GM19467 (cell line): ENCODE measurements at regions not wholly inside any gene's neighbourhood (a gene's known extent, or its start where the extent isn't known, plus 50 kb on each side); places are given as distances from the start of the nearest gene placed in this dataset.

Source experiments
- ATAC-seq: cut with Tn5 transposase; IDR thresholded peaks from one replicate; pipeline ENCODE4 v1.9.1; 2021; ENCODE audit warnings: mild to moderate bottlenecking, moderate library complexity; ENCODE audit not compliant: unreplicated experiment

GRCh38 chr21:14870853-14871149 lies 194.0 kb downstream of the NRIP1 start:
- ATAC-seq, result no peak

DNA sequence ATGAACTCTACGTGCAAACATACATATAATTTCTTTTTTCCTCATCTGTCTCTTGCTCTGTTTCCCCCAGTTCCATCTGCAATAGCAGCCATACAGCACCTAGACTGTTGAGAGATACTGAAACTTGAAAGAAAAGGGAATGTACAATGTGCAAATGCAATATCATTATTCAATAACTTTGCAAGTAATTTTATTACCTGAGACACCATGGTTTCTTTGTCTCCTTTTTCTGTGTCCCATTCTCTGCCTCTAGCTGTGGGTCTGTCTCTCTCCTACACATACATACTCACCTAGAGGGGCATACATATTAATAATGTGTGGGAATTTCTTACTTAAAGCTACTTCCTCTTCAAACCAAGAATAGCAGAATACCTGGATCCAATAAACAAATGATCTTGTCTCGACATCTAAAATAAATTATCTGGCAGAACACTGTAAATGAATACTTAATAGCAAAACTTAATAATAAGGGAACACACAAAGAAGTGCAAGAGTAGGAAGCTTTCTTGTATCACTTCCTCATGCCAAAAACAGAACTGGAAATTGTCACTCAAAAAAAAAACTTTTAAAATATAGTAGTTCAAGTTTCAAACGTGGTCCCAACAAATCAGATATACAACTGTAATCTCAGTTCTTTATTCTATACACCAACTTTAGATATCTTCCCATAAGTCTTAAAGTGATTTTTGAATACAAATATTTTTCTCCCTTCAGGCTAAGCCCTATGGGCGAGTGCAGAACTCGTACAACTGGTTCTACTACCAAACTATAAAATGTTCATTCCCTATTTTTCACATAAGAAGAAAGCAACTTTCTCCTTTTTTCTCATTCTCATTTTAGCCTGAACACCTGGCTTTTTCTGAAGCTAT lies 194.6 kb downstream of the NRIP1 start:
- ATAC-seq, result no peak

DNA sequence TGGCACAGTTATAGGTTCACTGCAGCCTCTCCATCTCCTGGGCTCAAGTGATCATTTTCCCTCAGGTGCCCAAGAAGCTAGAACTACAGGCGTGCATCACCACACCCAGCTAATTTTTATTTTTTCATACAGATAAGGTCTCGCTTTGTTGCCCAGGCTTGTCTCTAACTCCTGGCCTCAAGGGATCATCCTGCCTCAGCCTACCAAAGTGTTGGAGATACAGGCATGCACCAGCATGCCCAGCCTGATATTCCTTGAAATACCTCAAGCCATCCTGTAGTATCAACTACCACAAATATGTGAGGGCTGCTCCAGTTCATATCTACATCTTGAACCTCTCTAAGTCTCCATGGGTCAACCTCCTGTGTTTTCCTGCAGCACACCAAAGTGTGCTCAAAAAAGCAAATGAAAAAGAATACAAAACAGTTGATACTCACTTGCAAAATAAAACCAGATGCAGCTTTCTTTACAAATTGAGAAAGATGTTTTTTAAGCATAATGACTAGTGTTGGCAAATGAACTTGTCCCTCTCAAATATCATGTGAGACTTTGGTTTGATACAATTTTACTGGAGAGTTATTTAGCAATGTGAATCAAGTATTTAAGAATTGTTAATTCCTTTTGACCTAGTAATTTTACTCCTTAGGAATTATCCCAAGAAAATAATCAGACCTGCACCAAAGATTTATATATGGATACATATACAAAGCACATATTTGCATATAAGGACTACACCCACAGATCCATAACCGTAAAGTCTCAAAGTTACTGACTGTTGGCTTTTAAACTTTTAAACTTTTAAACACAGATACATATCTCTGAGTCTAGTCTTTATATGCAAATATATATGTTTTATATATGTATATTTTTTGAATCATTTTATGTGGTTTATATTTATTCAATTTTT lies 197.7 kb downstream of the NRIP1 start:
- no peak for ATAC-seq

DNA sequence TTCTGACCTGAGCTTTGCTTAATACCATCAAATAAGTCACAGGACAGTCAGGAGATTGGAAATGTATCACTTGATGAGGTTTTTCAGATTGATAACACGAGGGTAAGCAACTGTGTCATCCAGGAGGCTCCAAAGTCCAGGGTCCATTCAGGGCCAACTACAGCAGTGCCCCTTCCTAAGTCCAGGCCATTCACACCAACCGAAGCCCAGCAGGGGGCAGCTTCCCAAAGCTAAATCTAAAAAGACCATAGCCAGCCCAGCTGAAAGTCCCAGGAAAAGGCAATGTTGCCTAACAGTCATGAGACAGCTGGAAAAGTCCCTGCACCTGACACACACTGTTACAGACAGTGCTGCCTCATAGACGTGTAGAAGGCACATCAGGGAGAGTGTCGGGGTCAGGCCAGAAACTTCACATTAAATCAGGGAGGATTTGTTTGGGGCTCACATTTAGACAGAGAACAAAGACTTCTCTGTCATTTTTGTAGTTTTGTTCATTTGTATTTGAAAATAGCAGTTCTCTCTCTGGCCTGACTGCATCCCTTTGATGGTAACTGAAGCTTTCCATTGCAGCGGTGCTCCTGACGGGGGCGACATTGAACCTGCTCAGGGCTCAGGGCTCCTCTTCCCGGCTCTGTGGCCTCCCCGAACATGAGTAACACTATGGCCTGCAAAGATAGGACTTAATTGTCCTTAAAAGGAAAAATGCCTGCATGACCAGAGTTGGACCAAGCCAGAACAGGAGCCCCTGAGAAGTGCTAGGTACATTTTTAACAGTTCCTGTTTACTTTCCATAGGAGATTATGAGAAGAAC lies 200.4 kb downstream of the NRIP1 start:
- no peak for ATAC-seq

DNA sequence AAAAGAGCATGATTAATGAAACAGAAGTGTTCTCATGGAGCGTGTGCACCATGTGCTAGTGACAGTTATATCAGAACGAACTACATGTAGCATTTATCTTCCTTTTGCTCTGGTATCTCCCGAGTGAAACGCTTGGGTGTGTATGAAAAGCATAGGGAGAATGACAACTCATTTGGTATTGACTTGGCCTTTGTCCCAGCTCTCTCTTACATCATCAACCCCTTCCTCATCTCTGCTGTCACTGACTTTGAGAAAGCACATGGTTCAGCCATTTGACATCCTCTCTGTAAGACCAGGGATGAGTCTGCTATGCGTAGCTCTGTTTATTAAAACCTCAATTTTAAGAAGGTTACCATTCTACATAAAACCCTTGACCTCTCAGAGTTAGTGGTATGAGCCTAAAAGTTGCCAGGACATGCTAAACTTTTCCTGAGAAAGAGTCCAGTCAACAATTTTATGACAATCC lies 201.0 kb downstream of the NRIP1 start:
- ATAC-seq, result no peak

GRCh38 chr21:14862794-14863720 lies 201.7 kb downstream of the NRIP1 start:
- ATAC-seq, result no peak

DNA sequence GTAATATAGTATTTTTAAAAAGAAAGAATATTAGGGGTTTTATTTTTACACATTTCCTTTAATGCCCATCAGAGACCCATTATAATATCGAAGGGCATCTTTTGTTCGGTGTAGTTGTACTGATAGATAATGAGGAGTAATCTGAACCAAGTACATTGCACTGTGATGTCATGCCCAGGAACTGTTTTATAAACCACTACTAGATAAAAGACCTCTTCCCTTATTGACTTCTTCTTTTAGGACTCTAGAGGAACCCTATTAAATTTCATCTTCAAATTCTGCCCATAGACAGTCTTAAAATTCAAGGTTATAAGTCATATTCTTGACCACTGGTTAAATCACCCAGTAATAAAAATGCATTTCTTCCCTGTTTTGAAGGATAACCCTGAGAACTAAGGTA lies 206.5 kb downstream of the NRIP1 start:
- no peak for ATAC-seq

- no peak for ATAC-seq
These were observed 207.3 kb downstream of the NRIP1 start for GRCh38 chr21:14857529-14857928.

- ATAC-seq, result no peak
These were observed 214.4 kb downstream of the NRIP1 start for GRCh38 chr21:14850394-14850793.

DNA sequence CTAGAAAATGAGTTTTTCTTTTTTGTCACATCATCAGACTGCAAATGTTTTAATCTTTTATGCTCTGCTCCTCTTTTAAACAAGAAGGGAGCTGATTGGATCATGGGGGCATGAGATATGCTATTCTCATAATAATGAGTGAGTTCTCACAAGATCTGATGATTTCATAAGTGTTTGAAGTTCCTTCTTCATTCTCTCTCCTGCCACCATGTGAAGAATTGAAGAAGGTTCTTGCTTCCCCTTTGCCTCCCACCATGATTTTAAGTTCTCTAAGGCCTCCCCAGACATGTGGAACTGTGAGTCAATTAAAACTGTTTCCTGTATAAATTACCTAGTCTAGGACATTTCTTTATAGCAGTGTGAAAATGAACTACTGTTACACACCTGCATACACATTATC lies 218.2 kb downstream of the NRIP1 start:
- ATAC-seq, result no peak

DNA sequence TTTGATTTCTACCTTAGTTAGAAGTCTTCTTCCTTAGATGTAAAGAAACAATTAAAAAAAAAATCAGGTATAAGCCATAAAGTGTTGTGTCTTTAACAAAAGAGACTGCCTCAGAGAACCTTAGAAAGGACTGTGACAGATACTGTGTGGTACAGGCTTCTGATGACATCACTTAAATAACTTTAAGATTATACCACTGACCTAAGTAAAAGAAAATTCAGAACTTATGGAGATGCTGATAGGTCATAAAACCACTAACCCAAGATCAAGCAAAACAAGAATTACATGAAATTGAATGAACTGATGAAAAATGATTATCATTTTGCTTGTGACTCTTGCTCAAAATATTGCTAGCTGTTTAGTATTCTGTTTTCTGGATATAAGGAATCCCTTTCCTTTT lies 220.8 kb downstream of the NRIP1 start:
- no peak for ATAC-seq

- no peak for ATAC-seq
These were observed 222.2 kb downstream of the NRIP1 start for GRCh38 chr21:14842601-14843000.

DNA sequence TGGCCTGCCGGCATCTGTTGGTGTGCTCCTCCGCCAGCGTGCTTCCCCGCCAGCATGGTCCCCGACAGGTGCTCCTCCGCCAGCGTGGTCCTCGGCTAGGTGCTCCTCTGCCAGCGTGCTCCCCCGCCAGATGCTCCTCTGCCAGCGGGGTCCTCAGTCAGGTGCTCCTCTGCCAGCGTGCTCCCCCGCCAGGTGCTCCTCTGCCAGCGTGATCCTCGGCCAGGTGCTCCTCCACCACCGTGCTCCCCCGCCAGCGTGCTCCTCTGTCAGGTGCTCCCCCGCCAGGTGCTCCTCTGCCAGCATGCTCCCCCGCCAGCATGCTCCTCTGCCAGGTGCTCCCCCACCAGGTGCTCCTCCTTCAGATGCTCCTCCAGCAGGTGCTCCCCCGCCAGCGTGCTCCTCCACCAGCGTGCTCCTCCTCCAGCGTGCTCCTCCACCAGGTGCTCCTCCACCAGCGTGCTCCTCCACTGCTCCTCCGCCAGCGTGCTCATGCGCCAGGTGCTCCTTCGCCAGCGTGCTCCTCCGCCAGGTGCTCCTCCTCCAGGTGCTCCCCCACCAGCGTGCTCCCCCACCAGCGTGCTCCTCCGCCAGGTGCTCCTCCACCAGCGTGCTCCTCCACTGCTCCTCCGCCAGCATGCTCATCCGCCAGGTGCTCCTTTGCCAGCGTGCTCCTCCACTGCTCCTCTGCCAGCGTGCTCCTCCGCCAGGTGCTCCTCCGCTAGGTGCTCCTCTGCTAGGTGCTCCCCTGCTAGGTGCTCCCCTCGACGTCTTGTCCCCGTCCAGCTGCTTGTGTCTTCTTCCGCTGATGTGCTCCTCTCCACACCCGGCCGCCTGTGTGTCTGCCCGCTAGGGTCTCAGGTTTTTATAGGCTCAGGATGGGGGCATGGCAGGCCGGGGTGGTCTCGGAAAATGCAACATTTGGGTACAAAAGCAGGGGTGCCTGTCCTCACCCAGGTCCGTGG lies 223.0 kb downstream of the NRIP1 start:
- no peak for ATAC-seq

DNA sequence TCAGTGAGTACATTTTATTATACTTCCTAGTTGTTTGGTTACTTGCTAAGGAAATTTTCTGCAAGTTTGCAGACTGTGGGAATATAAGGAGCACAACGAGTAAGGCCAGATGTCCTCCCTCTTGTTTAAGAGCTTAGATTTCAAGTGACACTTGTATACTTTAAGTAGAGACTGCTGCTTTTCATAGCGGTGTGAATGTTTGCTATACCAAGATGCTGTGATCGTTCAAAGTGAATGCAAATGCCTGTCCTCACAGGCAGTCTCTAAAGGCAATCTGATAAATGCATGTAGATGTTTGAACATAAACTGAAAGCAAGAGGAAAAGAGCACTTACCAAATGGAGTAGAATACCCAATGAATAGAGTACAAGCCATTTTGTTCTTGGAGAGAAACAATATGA lies 226.4 kb downstream of the NRIP1 start:
- no peak for ATAC-seq

GRCh38 chr21:14836950-14837349 lies 227.8 kb downstream of the NRIP1 start:
- ATAC-seq, result no peak

GRCh38 chr21:14833666-14834351 lies 231.0 kb downstream of the NRIP1 start:
- no peak for ATAC-seq

DNA sequence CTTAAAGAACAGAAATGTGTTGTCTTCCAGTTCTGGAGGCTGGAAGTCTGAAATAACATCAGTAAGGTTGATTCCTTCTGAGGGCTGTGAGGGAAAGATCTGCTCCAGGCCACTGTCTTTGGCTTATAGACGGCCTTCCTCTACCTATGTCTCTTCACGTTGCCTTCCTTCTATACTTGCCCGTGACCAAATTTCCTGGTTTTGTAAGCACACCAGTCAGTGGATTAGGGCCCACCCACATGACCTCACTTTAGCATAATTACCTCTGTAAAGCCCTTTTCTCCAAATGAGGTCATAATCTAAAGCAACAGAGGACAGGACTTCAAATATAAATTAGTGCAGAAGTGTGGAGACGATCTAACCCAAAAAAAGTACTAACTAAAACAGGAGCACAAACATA lies 231.6 kb downstream of the NRIP1 start:
- no peak for ATAC-seq

- ATAC-seq, result no peak
These were observed 234.5 kb downstream of the NRIP1 start for GRCh38 chr21:14830307-14830706.
